PC-9 (cell line): ENCODE measurements at regions not wholly inside any gene's neighbourhood (a gene's known extent, or its start where the extent isn't known, plus 50 kb on each side); places are given as distances from the start of the nearest gene placed in this dataset.

ENCODE experiments used
- EZH2 ChIP-seq: fragments of 200-600 bp; sonication (generic); IDR thresholded peaks from 2 replicates; pipeline ENCODE4 v1.8.0; 2017; ENCODE audit warnings: antibody characterized with exemption, low read depth
- TF ChIP-seq, protein P1 (sequence below): fragments of 200-600 bp; sonication (generic); conservative IDR thresholded peaks from 2 replicates; pipeline ENCODE4 v1.6.1; 2017; ENCODE audit warnings: mixed run types, antibody characterized with exemption, mild to moderate bottlenecking, moderate library complexity

DNA sequence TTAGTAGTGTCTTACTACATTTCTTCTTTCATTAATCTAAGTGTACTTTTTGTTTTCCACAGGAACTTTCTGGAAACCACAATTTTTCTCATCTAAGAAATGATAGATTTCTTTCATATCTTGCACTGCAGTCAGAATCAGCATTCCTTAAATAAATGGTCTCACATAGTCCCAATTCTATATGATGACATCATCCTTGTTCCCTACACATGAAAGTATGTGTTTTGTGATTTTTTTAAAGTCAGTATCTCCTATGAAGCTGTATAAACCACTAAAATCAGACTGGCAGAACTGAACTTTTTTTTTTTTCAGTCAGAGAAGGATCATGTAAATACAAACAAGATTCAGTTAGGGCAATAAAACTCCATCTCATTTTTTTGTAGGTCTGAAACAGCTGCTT, 742.6 kb upstream of the CXADR start:
- TF ChIP-seq, protein P1, sequence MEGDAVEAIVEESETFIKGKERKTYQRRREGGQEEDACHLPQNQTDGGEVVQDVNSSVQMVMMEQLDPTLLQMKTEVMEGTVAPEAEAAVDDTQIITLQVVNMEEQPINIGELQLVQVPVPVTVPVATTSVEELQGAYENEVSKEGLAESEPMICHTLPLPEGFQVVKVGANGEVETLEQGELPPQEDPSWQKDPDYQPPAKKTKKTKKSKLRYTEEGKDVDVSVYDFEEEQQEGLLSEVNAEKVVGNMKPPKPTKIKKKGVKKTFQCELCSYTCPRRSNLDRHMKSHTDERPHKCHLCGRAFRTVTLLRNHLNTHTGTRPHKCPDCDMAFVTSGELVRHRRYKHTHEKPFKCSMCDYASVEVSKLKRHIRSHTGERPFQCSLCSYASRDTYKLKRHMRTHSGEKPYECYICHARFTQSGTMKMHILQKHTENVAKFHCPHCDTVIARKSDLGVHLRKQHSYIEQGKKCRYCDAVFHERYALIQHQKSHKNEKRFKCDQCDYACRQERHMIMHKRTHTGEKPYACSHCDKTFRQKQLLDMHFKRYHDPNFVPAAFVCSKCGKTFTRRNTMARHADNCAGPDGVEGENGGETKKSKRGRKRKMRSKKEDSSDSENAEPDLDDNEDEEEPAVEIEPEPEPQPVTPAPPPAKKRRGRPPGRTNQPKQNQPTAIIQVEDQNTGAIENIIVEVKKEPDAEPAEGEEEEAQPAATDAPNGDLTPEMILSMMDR, result no peak
- no peak for TF ChIP-seq EZH2
